ENCODE measurements at regions not wholly inside any gene's neighbourhood (a gene's known extent, or its start where the extent isn't known, plus 50 kb on each side); places are given as distances from the start of the nearest gene placed in this dataset.

DNA sequence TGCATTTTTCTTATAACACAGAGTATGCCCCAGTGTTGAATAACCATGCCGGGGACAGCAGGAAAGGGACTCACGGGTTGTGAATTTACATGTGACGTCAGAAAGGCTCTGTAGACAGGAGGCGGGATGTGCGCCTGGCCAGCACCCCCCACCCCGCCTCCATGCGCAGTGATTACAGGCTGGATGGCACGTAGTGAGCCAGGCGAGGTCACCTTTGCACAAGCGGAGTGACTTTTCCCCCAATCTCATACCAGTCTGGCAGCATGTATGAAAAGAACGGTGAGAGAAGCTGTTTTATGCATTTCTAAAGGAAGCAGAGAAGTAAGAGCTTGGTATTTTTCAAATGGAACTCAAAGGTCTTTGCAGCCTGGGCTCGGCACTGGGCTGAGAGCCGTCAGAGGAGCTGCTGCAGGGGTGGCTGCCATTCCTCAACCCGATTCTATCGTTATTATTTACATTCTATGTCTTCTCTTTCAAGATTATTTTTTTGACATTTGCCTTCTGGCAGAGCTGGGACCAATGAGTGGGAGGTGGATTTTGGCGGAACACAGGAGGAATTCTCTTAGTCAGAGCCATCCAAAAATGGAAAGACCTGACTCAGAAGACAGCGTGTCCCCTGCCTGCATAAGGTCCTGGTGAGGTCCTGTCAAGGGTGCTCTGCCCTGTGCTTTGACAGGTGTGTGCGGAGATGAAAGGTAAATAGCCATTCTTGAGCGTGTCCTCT is 115.6 kb upstream of the SLC45A1 start:
- TF ChIP-seq, protein P1, sequence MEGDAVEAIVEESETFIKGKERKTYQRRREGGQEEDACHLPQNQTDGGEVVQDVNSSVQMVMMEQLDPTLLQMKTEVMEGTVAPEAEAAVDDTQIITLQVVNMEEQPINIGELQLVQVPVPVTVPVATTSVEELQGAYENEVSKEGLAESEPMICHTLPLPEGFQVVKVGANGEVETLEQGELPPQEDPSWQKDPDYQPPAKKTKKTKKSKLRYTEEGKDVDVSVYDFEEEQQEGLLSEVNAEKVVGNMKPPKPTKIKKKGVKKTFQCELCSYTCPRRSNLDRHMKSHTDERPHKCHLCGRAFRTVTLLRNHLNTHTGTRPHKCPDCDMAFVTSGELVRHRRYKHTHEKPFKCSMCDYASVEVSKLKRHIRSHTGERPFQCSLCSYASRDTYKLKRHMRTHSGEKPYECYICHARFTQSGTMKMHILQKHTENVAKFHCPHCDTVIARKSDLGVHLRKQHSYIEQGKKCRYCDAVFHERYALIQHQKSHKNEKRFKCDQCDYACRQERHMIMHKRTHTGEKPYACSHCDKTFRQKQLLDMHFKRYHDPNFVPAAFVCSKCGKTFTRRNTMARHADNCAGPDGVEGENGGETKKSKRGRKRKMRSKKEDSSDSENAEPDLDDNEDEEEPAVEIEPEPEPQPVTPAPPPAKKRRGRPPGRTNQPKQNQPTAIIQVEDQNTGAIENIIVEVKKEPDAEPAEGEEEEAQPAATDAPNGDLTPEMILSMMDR (conservative IDR thresholded peaks at IDR 0.05), result no peak
- no peak for TF ChIP-seq EZH2 (IDR thresholded peaks at IDR 0.05; ENCODE audit: low read depth)

Measured in PC-9 (cell line).